HT1080 (cell line): ENCODE measurements at regions not wholly inside any gene's neighbourhood (a gene's known extent, or its start where the extent isn't known, plus 50 kb on each side); places are given as distances from the start of the nearest gene placed in this dataset.
A peak's percentile ranks its signal among the peaks of the same experiment; 100 is the strongest.
"Not testable (repeated sequence)": the region's sequence is repeated elsewhere in the genome, so short reads cannot be mapped to it uniquely, and the experiment has no call there.

Experiments
- DNase-seq: peaks from one replicate; pipeline ENCODE4 v3.0.0-alpha.2; 2015; ENCODE audit warnings: low read depth

GRCh38 chr4:120636120-120636630, 286.4 kb downstream of the PRDM5 start:
- DNase-seq: no peak

GRCh38 chr4:120633810-120634209, 288.7 kb downstream of the PRDM5 start:
- no peak for DNase-seq

DNA sequence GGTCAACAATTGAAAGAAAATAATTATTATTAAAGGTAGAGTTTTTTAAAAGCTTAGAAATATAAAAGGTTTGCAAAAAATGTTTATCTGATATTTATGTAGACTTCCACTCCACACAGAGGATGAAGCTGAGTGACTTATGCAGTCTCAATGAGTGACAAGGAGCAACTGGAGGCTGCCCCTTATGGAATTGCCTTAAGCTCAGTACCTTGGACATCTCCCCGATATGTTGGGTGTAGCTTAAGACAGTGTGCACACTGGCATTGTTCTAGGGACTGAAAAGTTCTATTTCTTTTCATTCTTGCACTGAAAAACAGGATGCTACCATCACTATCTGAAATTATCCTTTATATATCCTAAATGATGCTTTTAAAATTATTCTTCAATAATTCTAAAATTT, 292.1 kb downstream of the PRDM5 start:
- no peak for DNase-seq

DNA sequence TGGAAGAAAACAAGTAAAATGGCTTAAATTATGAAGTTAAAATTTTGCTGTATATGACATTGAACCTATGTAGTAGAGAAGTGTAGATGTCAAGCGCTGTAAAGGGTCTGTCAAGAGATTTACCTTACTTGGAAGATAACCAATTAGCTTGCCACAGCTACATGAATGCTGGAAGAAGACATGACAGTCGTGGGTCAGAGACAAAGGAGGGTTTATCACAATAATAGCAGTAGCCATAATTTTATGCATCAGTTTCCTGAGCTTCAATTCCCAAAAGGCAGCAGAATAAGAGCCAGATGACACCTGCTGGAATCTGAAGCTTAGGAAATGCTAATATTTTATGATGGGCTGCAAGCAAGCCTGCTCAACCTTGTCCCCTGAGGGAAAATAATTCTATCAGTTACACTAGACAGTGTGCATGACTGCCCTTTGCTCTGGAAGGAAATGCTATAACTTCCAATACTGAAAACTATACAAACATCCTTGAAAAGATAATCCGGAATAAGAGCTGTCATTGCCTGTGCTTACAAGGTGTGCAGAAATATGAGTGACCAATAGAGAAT, 292.9 kb downstream of the PRDM5 start:
- no peak for DNase-seq

- no peak for DNase-seq
Observed at GRCh38 chr4:120622601-120623000, 299.9 kb downstream of the PRDM5 start.

- no peak for DNase-seq
Observed at GRCh38 chr4:120617171-120617570, 305.4 kb downstream of the PRDM5 start.

GRCh38 chr4:120616041-120616440, 306.5 kb downstream of the PRDM5 start:
- DNase-seq: no peak

- DNase-seq: no peak
Observed at GRCh38 chr4:120613778-120614177, 308.7 kb downstream of the PRDM5 start.

DNA sequence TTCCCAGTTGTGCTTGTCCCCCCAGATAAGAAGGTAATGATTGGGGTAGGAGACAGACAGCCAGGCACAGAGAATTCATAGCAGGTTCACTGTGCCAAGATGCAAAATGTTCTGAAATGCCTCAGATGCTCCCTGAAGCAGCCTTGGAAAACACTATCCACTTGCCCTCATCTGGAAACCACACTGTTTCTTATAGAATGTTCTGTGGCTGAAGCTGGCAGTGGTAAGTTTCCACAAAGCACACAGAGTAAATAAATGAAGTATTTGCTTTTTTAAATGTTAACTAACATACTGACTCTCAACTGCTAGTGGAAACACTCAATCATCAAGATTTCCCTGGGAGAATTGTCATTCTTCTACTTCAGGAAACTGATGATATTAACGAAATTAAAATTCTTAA, 311.4 kb downstream of the PRDM5 start:
- no peak for DNase-seq

- no peak for DNase-seq
Observed at GRCh38 chr4:120591038-120591437, 331.5 kb downstream of the PRDM5 start.

DNA sequence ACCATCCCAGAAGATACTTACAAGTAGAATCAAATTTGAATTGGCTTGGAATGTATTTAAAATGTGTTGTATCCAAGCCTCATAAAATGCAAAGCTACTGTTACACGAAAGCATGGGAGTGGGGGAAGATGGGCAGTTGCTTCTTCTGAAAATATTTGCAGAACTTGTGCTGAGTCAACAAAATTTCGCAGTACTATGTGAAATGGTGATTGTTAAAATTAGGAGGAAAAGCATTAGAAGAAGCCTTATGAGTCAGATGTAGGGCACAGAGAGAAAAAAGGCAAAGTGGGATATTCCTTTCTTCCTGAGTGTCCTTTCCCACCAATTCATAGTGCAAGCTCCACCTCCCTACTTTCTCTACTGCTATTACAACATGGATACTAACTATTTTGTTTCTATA, 332.7 kb downstream of the PRDM5 start:
- DNase-seq: no peak

- DNase-seq: no peak
Observed at GRCh38 chr4:120568731-120569130, 353.8 kb downstream of the PRDM5 start.

- DNase-seq: no peak
Observed at GRCh38 chr4:120561648-120562047, 360.9 kb downstream of the PRDM5 start.

DNA sequence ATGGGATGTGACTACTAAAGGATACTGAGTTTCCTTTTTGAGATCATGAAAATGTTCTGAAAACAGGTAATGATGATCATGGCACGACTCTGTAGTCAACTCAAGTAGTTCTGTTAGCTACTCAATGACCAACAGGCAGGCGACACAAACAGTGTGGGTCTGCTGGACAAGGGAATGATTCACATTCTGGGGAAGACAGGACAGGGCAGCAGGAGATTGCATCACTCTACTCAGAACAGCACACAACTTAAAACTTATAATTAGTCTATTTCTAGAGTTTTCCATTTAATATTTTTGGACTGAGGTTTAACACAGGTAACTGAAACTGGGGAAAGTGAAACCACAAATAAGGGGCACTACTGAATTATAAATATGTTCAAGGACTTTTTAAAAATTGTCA, 365.2 kb downstream of the PRDM5 start:
- peak; percentile 15 for DNase-seq

- DNase-seq: no peak
Observed at GRCh38 chr4:120555058-120555457, 367.5 kb downstream of the PRDM5 start.

DNA sequence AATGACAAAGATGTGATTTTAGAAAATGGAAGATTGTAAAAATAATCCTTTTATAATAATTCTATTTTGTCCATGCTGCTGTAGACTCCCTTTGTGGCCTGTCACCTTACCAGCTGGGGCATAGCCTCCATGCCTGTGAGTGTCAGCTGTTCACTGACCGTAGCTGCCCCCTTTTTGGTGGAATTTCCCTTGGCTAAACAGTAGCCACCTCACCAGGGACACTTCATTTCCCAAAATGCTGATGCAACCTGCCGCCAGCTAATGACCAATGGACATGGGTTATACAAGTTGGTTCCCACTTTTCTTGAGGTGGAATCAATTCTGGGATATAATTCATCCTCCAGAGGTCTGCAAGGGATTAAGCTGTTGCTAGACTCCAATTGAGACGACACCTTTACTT, 368.4 kb downstream of the PRDM5 start:
- no peak for DNase-seq

DNA sequence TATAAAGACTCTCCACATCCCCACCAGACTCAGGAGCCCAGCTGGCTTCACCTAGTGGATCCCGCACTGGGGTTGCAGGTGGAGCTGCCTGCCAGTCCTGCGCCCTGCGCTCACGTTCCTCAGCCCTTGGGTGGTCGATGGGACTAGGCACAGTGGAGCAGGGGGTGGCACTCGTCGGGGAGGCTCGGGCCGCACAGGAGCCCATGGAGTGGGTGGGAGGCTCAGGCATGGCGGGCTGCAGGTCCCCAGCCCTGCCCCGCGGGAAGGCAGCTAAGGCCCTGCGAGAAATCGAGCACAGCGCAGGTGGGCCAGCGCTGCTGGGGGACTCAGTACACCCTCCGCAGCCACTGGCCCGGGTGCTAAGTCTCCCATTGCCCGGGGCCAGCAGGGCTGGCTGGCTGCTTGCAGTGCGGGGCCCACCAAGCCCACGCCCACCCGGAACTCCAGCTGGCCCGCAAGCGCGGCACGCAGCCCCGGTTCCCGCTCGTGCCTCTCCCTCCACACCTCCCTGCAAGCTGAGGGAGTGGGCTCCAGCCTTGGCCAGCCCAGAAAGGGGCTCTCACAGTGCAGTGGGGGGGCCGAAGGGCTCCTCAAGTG, 371.8 kb downstream of the PRDM5 start:
- not testable (repeated sequence) for DNase-seq

DNA sequence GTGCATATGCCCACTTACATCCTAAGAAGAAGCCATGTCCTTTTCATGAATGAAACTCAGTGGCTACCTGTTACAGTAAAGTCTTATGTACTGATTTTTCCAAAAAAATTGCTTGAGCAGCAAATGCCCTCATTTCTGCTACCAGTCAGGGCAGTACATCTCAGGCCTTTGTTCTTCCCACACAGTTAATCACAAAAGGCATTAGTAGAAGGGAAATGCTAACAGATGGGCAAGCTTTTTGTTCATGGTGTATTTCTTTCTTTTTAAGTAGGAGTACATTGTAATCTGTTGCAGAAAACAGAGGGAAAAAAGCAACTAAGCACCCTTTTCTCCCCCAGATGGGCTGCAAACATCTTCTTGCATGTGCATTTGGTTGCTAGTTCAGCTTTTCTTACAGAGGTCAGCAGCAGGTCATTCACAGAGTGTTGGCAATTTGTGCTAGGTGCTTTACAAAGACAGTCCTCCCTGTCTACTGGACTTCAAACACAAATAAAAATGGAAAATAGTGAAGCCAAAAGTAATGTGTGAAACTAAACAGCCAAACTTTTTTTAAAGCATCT, 373.4 kb downstream of the PRDM5 start:
- no peak for DNase-seq

DNA sequence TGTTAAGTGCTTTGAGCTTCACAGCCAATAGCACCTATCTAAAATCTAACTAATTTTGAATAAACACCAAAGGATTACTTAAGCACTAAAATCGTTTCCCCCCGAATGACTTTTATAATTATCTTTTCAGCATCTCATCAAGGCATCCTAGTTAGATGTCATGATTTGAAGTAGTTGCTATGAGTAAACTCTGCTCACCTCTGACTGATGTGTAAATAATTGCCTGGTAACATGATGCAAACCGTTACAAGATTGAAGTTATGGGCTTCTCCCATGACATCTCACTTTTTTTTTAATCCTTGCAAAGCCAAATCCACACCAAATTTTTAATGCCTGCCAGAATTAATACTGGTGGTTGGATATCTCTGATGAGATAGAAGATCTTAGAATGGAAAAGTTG, 377.1 kb downstream of the PRDM5 start:
- no peak for DNase-seq

DNA sequence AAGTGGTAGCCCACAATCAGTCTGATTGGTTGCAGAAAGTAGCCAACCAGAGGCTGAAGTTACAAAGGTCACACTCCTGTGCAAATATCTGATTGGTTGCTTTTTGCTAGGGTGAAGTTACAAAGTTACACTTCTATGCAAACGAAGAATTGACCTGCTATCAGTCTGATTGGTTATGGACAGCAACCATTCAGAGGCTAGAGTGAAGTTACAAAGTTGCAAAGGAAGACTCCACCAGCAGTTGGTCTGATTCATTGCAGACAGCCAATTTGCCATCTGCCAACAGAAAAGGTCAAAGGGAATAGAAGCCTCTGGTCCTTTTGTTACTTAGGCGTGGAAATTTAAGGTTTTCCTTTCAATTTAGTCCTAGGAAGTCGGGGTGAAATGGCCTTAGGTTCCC, 377.7 kb downstream of the PRDM5 start:
- DNase-seq: peak; percentile 45

- no peak for DNase-seq
Observed at GRCh38 chr4:120540625-120541024, 381.9 kb downstream of the PRDM5 start.

- DNase-seq: no peak
Observed at GRCh38 chr4:120536884-120537283, 385.6 kb downstream of the PRDM5 start.

GRCh38 chr4:120528428-120528827, 394.1 kb downstream of the PRDM5 start:
- DNase-seq: no peak
